GM10266 (cell line): ENCODE measurements at regions not wholly inside any gene's neighbourhood (a gene's known extent, or its start where the extent isn't known, plus 50 kb on each side); places are given as distances from the start of the nearest gene placed in this dataset.

ENCODE experiments used
- DNase-seq: peaks from one replicate; pipeline ENCODE4 v3.0.0; 2012; ENCODE audit errors: extremely low spot score
- TF ChIP-seq, protein P1 (sequence below): IDR thresholded peaks from 2 replicates; pipeline ENCODE4 v1.5.1; 2012; ENCODE audit warnings: mild to moderate bottlenecking, low read depth; ENCODE audit not compliant: control insufficient read depth, insufficient read depth; ENCODE audit errors: missing control alignments

DNA sequence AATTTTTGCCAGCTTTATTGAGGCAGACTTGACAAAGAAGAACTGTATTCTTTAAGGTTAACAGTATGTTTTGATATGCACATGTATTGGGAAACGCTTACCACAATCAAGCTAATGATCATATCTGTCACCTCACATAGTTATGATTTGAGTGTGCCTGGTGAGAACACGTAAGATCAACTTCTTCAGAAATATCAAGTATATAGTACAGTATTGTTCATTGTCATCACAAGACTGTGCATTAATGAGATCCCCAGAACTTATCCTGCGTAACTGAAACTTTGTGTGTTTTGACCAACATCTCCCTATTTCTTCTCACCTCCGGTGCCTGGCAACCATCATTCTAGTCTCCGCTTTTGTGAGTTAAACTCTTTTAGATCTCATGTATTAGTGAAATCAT lies 756.4 kb upstream of the EEF2KMT start:
- TF ChIP-seq, protein P1, sequence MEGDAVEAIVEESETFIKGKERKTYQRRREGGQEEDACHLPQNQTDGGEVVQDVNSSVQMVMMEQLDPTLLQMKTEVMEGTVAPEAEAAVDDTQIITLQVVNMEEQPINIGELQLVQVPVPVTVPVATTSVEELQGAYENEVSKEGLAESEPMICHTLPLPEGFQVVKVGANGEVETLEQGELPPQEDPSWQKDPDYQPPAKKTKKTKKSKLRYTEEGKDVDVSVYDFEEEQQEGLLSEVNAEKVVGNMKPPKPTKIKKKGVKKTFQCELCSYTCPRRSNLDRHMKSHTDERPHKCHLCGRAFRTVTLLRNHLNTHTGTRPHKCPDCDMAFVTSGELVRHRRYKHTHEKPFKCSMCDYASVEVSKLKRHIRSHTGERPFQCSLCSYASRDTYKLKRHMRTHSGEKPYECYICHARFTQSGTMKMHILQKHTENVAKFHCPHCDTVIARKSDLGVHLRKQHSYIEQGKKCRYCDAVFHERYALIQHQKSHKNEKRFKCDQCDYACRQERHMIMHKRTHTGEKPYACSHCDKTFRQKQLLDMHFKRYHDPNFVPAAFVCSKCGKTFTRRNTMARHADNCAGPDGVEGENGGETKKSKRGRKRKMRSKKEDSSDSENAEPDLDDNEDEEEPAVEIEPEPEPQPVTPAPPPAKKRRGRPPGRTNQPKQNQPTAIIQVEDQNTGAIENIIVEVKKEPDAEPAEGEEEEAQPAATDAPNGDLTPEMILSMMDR, result no peak
- DNase-seq, result no peak

DNA sequence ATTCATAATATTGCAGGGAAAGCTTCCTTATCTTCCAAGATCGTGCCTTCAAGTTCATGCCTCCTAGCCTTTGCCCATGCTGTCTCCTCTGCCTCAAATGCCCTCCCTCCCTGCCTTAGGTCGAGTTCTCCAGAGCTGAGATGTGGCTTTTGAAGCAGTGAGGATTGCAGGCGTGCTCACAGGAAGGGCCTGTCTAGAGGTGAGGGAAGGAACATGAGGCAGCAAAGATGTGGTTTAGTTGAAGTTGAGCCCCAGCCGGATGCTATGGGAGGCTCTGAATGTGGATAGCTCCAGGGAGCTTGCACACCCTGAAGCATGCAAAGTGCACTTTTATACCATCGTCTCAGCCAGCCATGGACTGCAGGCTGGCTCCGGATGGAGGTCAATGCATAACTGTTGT lies 754.6 kb upstream of the EEF2KMT start:
- DNase-seq, result no peak
- TF ChIP-seq, protein P1, result no peak

DNA sequence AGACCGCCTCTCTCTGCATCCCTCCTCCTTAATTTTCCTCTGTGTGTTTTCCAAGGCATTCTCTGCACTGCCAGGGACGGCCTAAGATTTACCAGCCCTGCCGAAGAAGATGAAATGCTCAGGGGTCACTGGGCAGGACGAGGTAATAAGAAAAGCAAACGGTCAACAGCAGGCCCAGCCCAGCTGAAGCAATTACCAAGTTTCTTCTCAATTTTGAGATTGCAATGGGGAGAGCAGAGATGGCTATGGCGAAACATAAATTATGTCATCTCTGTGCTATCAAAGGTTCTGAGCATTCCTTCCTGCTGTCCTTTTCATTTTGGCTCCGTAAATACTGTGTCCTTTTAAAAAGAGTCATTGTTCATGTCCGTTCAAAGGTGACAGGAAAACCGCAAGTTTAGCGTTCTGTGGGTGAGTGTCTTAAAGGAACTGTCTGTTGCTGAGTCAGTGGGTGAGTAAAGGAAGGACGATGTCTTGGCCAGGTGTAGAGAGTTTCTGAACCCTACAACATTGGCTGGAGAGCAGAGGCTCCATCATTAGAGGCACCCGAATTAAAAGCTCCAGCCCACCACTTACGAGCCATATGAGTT lies 753.9 kb upstream of the EEF2KMT start:
- DNase-seq, result no peak
- TF ChIP-seq, protein P1, result no peak

DNA sequence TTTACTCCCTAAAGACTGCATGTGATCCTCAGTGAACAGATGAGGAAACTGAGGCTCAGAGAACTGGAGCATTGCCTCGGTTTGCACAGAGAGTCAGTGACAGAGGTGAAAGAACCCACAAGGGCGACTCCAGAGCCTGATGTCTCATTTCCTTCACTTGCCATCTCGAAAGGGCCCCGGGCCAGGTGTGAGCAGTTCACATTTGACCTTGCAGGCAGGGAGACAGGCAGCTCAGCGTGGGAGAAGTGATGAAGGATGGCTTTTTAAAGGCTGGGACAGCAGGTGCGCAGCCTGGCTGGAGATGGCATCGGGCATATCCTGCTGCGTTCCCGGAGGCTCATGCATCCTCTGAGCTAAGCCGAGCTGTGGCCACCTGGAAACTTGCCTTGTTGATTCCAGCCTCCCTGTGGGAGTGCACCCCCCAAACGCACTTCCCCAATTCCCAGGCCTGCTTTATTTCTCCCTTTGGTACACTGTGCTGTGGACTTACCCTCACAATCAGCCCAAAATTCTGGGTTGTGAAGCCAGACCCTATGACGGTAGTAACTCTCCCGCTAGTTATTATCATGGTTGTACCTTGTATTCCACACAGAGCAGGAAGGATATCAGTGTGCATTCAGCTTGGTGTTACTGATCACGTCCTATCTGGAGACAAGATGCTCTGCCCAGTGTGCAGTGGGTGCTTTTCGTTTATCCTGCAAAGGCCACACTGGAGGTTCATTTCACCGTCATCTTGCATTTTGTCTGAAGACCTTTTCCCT lies 753.2 kb upstream of the EEF2KMT start:
- DNase-seq, result no peak
- TF ChIP-seq, protein P1, result no peak

DNA sequence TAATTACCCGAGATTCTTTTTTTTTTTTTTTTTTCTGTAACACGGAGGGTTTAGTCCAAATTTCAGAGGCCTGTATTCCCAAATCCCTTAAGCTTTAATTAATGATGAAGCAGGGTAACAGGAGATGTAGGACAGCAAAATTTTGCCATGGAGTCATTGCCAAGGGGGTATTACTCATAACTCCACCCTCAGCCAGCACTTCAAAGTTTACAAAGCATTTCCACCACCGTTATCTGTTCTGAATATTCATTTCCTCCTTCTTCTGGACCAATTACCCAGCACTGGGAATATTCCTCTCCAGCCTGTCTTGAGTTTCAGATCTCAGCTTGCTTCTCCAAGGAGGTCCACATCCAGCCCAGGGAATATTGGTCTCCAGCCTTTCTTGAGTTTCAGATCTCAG lies 747.5 kb upstream of the EEF2KMT start:
- no peak for DNase-seq
- TF ChIP-seq, protein P1, result no peak

DNA sequence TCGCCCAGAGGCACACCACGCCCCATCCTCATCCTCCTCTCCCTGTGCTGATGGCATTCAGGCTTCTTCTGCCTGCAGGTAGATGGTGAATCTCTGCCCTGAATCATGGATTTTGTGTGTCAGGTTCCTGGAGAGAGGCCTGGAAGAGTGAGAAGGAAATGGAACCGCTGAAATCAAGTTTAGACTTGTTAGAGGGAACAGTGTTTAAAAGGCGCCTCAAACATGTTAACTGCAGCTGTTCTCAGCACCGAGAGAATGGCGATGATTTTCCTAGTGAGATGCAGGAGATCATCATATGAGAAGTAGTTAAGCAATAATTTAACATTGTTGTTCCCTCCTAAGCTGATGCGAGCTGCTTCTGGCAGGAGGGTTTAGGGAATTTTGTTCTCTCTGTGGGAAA lies 744.4 kb upstream of the EEF2KMT start:
- DNase-seq, result no peak
- TF ChIP-seq, protein P1, result no peak

DNA sequence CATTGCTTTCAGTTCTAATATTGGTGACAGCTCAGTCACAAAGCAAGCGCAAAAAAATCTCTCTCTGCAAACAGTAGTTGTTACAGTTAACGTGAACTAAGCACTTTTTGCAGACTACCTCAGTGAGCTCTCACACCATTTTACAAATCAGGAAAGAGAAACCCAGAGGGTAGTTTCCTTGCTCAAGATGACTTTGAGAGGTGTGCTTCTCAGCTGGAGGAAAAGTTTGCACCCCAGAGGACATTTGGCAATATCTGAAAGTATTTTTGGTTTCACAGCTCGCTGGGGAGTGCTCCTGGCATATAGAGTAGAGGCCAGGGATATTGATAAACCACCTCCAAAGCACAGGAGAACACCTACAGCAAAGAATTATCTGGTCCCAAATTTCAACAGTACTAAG lies 741.1 kb upstream of the EEF2KMT start:
- TF ChIP-seq, protein P1, result no peak
- no peak for DNase-seq
